Left ventricle myocardium inferior (tissue), 1 donor: ENCODE measurements at regions not wholly inside any gene's neighbourhood (a gene's known extent, or its start where the extent isn't known, plus 50 kb on each side); places are given as distances from the start of the nearest gene placed in this dataset.

Experiments used
- DNase-seq: peaks from one replicate; pipeline ENCODE4 v3.0.0-alpha.2; 2020
- H3K27ac ChIP-seq: fragments of 200-600 bp; replicated peaks from 2 replicates; pipeline ENCODE4 v1.8.0; 2021
- H3K27me3 ChIP-seq: fragments of 200-600 bp; 2 replicates; pipeline ENCODE4 v1.8.0; 2021; ENCODE audit warnings: low read depth
- H3K36me3 ChIP-seq: fragments of 200-600 bp; 2 replicates; pipeline ENCODE4 v1.8.0; 2021
- H3K4me1 ChIP-seq: fragments of 200-600 bp; 2 replicates; pipeline ENCODE4 v1.8.0; 2021
- H3K4me3 ChIP-seq: fragments of 200-600 bp; 2 replicates; pipeline ENCODE4 v1.8.0; 2021; ENCODE audit warnings: mild to moderate bottlenecking, moderate library complexity
- H3K9me3 ChIP-seq: fragments of 200-600 bp; replicated peaks from 2 replicates; pipeline ENCODE4 v1.8.0; 2021
- intact Hi-C: fragments of 100-400 bp; cut with micrococcal nuclease; formaldehyde crosslinking; loops from one replicate; pipeline ENCODE4 v1.11.0; 2022
- TF ChIP-seq, protein P1 (sequence below): fragments of 200-600 bp; IDR thresholded peaks from 2 replicates; pipeline ENCODE4 v1.8.0; 2021; ENCODE audit warnings: antibody characterized with exemption, mild to moderate bottlenecking, borderline replicate concordance
- donor health status: DM: no; HTN: yes; CAD: no; lungs with severe emphysema.

DNA sequence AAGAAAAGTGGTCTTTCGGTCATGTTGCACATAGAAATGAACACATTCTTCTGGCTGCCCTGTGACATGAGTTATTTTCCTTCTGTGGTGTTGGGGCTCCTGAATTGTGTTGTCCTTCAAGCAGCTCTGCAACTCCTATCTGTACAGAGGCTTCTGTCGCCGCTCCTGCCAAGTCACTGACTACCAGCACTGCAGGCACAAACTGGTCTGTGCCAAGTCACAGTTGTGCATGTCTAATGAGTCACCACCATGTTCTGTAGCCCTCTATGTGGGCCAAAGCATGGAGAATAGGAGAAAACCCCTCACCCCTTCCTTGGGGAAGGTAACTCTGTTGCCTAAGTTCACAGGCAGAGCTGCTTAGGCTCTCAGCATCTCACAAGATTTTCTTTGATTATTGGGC, 283.3 kb downstream of the RPL10L start:
- no peak for DNase-seq
- Histone ChIP-seq H3K27me3 (no peaks in the 10 kb centered on the region), H3K27ac (no peak overlapping the region), H3K9me3 (peaks cover 22% of the 10 kb centered on the region), H3K4me3 (no peak overlapping the region), H3K4me1 (no peaks in the 10 kb centered on the region), H3K36me3 (no peaks in the 10 kb centered on the region)
- intact Hi-C loops, result no loop called here
- TF ChIP-seq, protein P1, sequence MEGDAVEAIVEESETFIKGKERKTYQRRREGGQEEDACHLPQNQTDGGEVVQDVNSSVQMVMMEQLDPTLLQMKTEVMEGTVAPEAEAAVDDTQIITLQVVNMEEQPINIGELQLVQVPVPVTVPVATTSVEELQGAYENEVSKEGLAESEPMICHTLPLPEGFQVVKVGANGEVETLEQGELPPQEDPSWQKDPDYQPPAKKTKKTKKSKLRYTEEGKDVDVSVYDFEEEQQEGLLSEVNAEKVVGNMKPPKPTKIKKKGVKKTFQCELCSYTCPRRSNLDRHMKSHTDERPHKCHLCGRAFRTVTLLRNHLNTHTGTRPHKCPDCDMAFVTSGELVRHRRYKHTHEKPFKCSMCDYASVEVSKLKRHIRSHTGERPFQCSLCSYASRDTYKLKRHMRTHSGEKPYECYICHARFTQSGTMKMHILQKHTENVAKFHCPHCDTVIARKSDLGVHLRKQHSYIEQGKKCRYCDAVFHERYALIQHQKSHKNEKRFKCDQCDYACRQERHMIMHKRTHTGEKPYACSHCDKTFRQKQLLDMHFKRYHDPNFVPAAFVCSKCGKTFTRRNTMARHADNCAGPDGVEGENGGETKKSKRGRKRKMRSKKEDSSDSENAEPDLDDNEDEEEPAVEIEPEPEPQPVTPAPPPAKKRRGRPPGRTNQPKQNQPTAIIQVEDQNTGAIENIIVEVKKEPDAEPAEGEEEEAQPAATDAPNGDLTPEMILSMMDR, result no peak

DNA sequence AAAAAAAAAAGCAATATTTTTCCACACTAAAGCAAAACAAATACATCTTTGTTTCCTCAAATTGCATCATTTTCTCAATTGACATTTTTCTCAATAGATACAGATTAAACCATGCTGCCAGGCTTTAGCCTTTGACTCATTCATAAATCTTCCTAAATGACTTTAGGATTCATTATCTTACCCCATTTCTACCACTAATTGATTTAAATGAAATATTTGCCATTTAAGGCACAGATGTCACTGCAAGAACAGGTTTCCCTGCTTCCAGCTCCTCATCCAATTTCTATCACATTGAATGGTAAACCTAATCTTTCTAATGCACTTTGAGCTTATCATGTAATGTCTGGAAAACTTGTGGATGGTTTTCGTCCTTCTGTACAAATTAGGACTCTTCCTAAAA, 298.7 kb downstream of the RPL10L start:
- no peak overlapping the region for H3K4me3 ChIP-seq
- no peaks in the 10 kb centered on the region for H3K36me3 ChIP-seq
- no peaks in the 10 kb centered on the region for H3K4me1 ChIP-seq
- H3K27ac ChIP-seq, result no peak overlapping the region
- no peak for DNase-seq
- intact Hi-C loops, result no loop called here
- TF ChIP-seq, protein P1, result no peak
- no peaks in the 10 kb centered on the region for H3K27me3 ChIP-seq
- no peaks in the 10 kb centered on the region for H3K9me3 ChIP-seq

DNA sequence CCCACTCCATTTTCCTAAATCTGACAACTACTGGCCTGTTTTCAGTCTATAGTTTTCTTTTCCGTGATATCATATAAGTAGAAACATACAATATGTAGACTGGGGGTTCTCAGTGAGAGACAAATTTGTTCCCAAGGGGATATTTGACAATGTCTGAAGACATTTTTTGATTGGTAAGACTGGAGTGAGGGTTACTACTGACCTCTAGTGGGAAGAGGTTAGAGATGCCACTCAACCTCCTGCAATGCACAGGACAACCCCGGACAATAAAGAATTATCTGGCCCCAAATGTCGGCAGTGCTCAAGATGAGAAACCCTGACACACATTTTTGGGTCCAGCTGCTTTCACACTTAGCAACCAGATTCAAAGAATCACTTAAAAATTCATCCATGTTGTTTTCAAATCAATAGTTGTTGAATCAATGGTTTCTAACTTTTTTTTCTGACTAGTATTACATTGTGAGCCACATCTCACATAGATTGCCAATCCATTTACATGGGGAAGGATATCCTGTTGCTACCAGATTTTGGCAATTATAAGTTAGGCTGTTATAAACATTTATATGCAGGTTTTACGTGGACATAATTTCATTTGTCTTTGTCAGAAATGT, 307.1 kb downstream of the RPL10L start:
- H3K4me1 ChIP-seq, result no peaks in the 10 kb centered on the region
- peaks cover 8% of the 10 kb centered on the region for H3K9me3 ChIP-seq
- no peak overlapping the region for H3K4me3 ChIP-seq
- intact Hi-C loops, result no loop called here
- TF ChIP-seq, protein P1, result no peak
- H3K27ac ChIP-seq, result no peak overlapping the region
- H3K27me3 ChIP-seq, result no peaks in the 10 kb centered on the region
- no peaks in the 10 kb centered on the region for H3K36me3 ChIP-seq
- no peak for DNase-seq

DNA sequence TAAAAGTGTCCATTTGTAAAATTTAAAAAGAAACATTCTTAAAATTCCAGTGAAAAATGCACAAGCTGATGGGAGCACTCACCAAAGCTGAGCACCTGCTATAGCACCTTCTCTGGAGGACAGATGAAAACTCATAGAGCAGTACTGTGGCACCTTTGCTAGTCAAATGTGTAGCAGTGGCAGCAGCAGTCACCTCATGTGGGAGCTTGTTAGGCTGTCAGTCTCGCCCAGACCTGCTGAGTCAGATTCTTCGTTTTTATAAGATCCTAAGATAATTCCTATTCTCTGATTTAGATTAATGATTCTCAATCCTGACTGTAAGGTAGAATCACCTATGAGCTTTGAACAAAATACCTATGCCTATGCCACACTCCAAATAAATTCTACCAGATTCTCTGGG, 325.8 kb downstream of the RPL10L start:
- Histone ChIP-seq H3K27me3 (no peaks in the 10 kb centered on the region), H3K27ac (no peak overlapping the region), H3K4me3 (no peak overlapping the region), H3K4me1 (no peaks in the 10 kb centered on the region), H3K36me3 (no peaks in the 10 kb centered on the region), H3K9me3 (no peaks in the 10 kb centered on the region)
- TF ChIP-seq, protein P1, result no peak
- DNase-seq, result no peak
- intact Hi-C loops, result no loop called here

DNA sequence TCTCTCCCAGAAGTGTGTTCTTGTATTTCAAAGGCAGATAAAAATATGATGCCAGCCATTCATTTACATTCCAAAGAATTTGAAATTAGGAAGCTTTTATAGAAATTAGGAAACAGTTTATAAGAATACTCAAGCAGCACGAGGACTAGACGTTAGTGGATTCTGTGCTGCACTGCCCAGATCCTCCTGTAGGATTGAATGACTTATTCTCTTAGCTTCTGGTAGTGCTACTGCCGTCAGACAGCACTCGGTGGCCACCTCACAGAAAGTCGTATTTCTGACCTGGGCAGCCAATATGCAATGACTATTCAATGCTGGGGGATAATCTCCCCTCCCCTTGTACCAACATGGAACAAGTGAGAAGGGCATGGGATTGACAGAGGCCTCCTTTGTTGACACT, 326.4 kb downstream of the RPL10L start:
- H3K9me3 ChIP-seq, result no peaks in the 10 kb centered on the region
- TF ChIP-seq, protein P1, result no peak
- H3K27me3 ChIP-seq, result no peaks in the 10 kb centered on the region
- intact Hi-C loops, result no loop called here
- H3K27ac ChIP-seq, result no peak overlapping the region
- no peaks in the 10 kb centered on the region for H3K4me1 ChIP-seq
- no peak overlapping the region for H3K4me3 ChIP-seq
- H3K36me3 ChIP-seq, result no peaks in the 10 kb centered on the region
- no peak for DNase-seq
